ENCODE measurements at regions not wholly inside any gene's neighbourhood (a gene's known extent, or its start where the extent isn't known, plus 50 kb on each side); places are given as distances from the start of the nearest gene placed in this dataset.

GRCh38 chr2:34011684-34012083, 412.6 kb upstream of the FAM98A start:
- no peak for ATAC-seq

GRCh38 chr2:34005901-34006300, 406.8 kb upstream of the FAM98A start:
- intact Hi-C loops (cut with DNase I): no loop called here
- WGBS, 2 donors: 65 to 67% methylated on average over 3 of the region's 3 CpGs
- ATAC-seq: no peak

More at GRCh38 chr2:34011684-34012083, 412.6 kb upstream of the FAM98A start:
- no peaks in the 10 kb centered on the region for H3K36me3 ChIP-seq (replicated peaks in 1 of 2; ENCODE audit: insufficient read depth in 1 of 2, low read depth in 2 of 2)
- intact Hi-C loops (cut with DNase I): no loop called here
- H3K4me1 ChIP-seq: no peaks in the 10 kb centered on the region
- 69 to 84% methylated on average over 2 of the region's 2 CpGs for WGBS, 2 donors
- no peaks in the 10 kb centered on the region for H3K27me3 ChIP-seq
- no peak overlapping the region for H3K27ac ChIP-seq
- H3K9me3 ChIP-seq: no peaks in the 10 kb centered on the region
- TF ChIP-seq CTCF (IDR thresholded peaks at IDR 0.05): no peak
- H3K4me3 ChIP-seq: no peak overlapping the region
- no peak for DNase-seq

GRCh38 chr2:34004936-34005335, 405.8 kb upstream of the FAM98A start:
- Histone ChIP-seq H3K9me3 (no peaks in the 10 kb centered on the region), H3K27ac (no peak overlapping the region), H3K27me3 (no peaks in the 10 kb centered on the region), H3K4me1 (no peaks in the 10 kb centered on the region), H3K4me3 (no peak overlapping the region), H3K36me3 (replicated peaks in 1 of 2; ENCODE audit: insufficient read depth in 1 of 2, low read depth in 2 of 2) (no peaks in the 10 kb centered on the region)
- TF ChIP-seq CTCF (IDR thresholded peaks at IDR 0.05) (no peak), POLR2A (IDR thresholded peaks at IDR 0.05) (no peak)
- WGBS, 2 donors: 58 to 67% methylated on average over 6 of the region's 6 CpGs
- ATAC-seq (no peak), DNase-seq (no peak)
- intact Hi-C loops (cut with DNase I): no loop called here

More at GRCh38 chr2:34005901-34006300, 406.8 kb upstream of the FAM98A start:
- Histone ChIP-seq H3K9me3 (no peaks in the 10 kb centered on the region), H3K27me3 (no peaks in the 10 kb centered on the region), H3K4me1 (no peaks in the 10 kb centered on the region), H3K4me3 (no peak overlapping the region), H3K36me3 (replicated peaks in 1 of 2; ENCODE audit: insufficient read depth in 1 of 2, low read depth in 2 of 2) (no peaks in the 10 kb centered on the region), H3K27ac (no peak overlapping the region)
- no peak for DNase-seq
- no peak for TF ChIP-seq CTCF (IDR thresholded peaks at IDR 0.05)

- 43 to 72% methylated on average over 4 of the region's 4 CpGs for WGBS, 2 donors
- intact Hi-C loops (cut with DNase I): no loop called here
- H3K36me3 ChIP-seq (replicated peaks in 1 of 2; ENCODE audit: insufficient read depth in 1 of 2, low read depth in 2 of 2): no peaks in the 10 kb centered on the region
Measured at GRCh38 chr2:34003795-34004194, 404.7 kb upstream of the FAM98A start.

More at GRCh38 chr2:34003795-34004194, 404.7 kb upstream of the FAM98A start:
- Histone ChIP-seq H3K9me3 (no peaks in the 10 kb centered on the region), H3K4me3 (no peak overlapping the region), H3K27me3 (no peaks in the 10 kb centered on the region), H3K4me1 (no peaks in the 10 kb centered on the region), H3K27ac (no peak overlapping the region)
- DNase-seq (no peak), ATAC-seq (no peak)
- TF ChIP-seq CTCF (IDR thresholded peaks at IDR 0.05): no peak
- TF ChIP-seq POLR2A (IDR thresholded peaks at IDR 0.05): no peak
